Activated naive CD8-positive, alpha-beta T cell treated with anti-CD3 and anti-CD28 coated beads for 36 hours (primary cell): ENCODE measurements at regions not wholly inside any gene's neighbourhood (a gene's known extent, or its start where the extent isn't known, plus 50 kb on each side); places are given as distances from the start of the nearest gene placed in this dataset.

Source experiments
- DNase-seq: peaks from one replicate; pipeline ENCODE4 v3.0.0; 2021
- H3K27ac Mint-ChIP-seq: one replicate; pipeline ENCODE4 v1.8.0; 2022; ENCODE audit warnings: mild to moderate bottlenecking, moderate library complexity, mixed read lengths
- H3K27me3 Mint-ChIP-seq: one replicate; pipeline ENCODE4 v1.8.0; 2022; ENCODE audit warnings: mild to moderate bottlenecking, mixed read lengths
- H3K36me3 Mint-ChIP-seq: one replicate; pipeline ENCODE4 v1.8.0; 2021; ENCODE audit warnings: mild to moderate bottlenecking, mixed read lengths
- H3K4me1 Mint-ChIP-seq: one replicate; pipeline ENCODE4 v1.8.0; 2021; ENCODE audit warnings: mixed read lengths
- H3K4me3 Mint-ChIP-seq: one replicate; pipeline ENCODE4 v1.8.0; 2022; ENCODE audit warnings: mild to moderate bottlenecking, moderate library complexity, mixed read lengths
- H3K9me3 Mint-ChIP-seq: one replicate; pipeline ENCODE4 v1.8.0; 2022; ENCODE audit warnings: mixed read lengths

DNA sequence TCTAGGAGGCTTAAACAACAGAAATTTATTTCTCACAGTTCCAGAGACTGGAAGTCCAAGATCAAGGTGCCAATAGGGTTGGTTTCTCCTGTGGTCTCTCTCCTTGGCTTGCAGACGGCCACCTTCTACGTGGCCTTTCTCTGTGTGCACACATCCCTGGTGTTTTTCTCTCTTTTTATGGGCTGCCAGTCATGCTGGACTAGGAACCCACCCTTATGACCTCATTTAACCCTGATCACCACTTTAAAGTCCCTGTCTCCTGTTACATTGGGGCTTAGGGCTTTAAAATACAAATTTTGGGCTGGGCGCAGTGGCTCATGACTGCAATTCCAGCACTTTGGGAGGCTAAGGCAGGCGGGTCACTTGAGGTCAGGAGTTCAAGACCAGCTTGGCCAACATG is 157.1 kb downstream of the TLE1 start:
- Mint-ChIP-seq H3K27ac (no peak overlapping the region), H3K4me1 (no peaks in the 10 kb centered on the region), H3K9me3 (no peaks in the 10 kb centered on the region), H3K4me3 (no peak overlapping the region), H3K36me3 (no peaks in the 10 kb centered on the region), H3K27me3 (no peaks in the 10 kb centered on the region)
- no peak for DNase-seq

DNA sequence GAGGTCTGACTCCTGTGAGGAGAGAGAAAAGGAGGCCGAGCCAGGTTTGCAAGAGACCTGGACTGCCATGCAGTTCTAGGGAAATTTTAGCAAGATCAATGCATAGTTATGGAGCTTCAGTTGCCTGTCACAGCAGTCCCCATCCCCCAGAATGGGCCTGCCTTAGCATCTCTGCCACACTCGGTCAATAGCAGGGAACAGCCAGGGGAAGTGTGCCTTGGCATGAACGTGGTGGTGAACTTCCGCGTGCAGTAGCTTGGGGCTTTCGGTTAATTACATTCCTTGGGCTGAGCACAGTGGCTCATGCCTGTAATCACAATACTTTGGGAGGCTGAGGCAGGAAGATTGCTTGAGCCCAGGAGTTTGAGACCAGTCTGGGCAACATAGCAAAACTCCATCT is 157.8 kb downstream of the TLE1 start:
- Mint-ChIP-seq H3K27me3 (peaks cover 4% of the 10 kb centered on the region), H3K36me3 (no peaks in the 10 kb centered on the region), H3K4me3 (no peak overlapping the region), H3K4me1 (no peaks in the 10 kb centered on the region), H3K9me3 (no peaks in the 10 kb centered on the region), H3K27ac (no peak overlapping the region)
- no peak for DNase-seq

DNA sequence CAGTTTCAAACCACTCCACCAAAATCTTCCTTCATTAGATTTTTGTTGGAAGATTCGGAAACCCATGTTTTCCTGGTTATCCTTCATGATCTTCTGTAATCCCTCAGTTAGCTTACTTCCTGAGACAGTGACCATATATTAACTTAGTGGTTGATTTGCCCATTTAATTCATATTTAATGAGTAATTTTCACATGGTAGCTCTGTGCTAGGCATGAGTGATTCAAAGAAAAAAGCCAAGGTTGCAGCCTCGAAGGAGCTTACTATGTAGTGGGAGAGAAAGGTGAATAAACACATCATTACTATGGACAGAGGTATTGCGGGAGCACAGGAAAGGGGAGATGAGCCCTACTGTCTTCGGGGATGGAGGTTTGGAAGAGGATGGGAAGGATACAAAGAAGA is 158.5 kb downstream of the TLE1 start:
- no peaks in the 10 kb centered on the region for H3K36me3 Mint-ChIP-seq
- no peak overlapping the region for H3K4me3 Mint-ChIP-seq
- H3K4me1 Mint-ChIP-seq, result no peaks in the 10 kb centered on the region
- H3K27ac Mint-ChIP-seq, result no peak overlapping the region
- peaks cover 5% of the 10 kb centered on the region for H3K27me3 Mint-ChIP-seq
- no peaks in the 10 kb centered on the region for H3K9me3 Mint-ChIP-seq
- DNase-seq, result no peak

DNA sequence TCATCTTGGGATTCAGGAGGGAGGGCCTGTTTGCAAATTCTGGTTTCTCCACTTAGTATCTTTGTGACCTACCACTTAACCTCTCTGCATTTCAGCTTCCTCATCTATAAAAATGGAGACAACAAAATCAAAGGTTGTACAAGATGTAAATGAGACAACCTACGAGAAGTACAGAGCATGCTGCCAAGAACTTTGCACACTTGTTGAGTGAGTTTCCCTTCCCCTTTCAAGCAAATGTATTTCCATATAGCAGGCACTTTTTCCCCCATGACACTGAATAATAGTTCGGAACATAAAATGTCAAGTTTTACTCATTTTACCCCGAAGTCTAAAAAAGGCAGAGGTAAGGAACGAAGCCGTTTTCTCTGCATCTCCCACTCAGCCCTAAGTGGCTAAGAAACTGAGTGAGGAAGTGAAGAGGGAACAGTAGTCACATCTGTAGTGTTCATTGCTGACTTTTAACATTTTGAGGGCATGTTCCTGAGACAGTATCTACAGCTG is 159.0 kb downstream of the TLE1 start:
- Mint-ChIP-seq H3K27ac (no peak overlapping the region), H3K4me1 (no peaks in the 10 kb centered on the region), H3K27me3 (peaks cover 5% of the 10 kb centered on the region), H3K36me3 (no peaks in the 10 kb centered on the region), H3K4me3 (no peak overlapping the region), H3K9me3 (no peaks in the 10 kb centered on the region)
- no peak for DNase-seq

DNA sequence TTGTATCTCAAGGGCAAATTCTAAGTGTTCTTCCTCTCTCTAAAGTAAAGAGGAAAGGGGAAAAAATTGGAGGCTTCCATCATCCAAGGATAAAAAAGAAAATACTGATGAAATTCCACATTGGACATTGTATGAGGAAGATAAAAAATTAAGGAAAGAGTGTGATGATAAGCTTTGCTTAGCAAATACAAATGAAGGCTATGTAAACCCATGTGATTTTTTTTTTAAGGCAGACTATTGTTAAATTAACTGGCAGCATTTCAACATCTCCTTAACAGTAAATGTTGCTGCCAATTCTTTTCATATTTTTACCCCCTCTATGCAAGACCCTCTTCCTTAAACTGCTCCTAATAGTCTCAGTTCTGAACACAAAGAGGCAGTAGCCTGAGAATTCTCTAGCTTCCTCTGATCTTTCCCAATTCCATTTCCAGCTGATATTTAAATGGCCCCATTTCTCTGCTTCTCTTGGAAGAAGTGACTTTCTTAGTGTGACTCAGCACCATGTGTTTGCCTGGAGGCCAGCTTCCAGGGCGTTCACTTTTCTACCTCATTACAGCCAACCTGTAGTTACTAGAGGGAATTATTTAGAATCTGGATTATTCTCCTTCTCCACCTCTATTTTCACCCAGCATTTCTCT is 159.7 kb downstream of the TLE1 start:
- Mint-ChIP-seq H3K27me3 (peaks cover 5% of the 10 kb centered on the region), H3K4me3 (no peak overlapping the region), H3K9me3 (no peaks in the 10 kb centered on the region), H3K4me1 (no peaks in the 10 kb centered on the region), H3K36me3 (no peaks in the 10 kb centered on the region), H3K27ac (no peak overlapping the region)
- DNase-seq, result no peak

DNA sequence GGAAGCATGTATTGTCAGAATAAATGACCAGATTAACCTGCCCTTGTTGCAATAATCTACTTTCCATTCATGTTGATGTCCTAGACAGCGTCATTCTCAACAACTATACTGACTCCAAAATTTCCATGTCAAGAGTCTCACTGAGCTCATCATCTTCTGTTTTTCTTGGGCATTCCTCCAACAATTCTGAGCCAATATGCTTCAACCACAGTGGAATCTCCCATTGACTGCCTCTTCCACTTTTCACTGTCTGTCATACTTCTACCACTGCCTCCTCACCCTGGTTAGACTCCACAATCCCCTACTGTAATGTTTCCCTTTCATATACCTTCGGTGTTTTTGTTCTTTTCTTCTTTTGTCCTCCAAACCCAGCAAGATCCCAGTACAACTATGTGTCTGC is 162.8 kb downstream of the TLE1 start:
- Mint-ChIP-seq H3K9me3 (no peaks in the 10 kb centered on the region), H3K27me3 (peaks cover 5% of the 10 kb centered on the region), H3K4me3 (no peak overlapping the region), H3K4me1 (no peaks in the 10 kb centered on the region), H3K27ac (no peak overlapping the region), H3K36me3 (no peaks in the 10 kb centered on the region)
- DNase-seq, result no peak

DNA sequence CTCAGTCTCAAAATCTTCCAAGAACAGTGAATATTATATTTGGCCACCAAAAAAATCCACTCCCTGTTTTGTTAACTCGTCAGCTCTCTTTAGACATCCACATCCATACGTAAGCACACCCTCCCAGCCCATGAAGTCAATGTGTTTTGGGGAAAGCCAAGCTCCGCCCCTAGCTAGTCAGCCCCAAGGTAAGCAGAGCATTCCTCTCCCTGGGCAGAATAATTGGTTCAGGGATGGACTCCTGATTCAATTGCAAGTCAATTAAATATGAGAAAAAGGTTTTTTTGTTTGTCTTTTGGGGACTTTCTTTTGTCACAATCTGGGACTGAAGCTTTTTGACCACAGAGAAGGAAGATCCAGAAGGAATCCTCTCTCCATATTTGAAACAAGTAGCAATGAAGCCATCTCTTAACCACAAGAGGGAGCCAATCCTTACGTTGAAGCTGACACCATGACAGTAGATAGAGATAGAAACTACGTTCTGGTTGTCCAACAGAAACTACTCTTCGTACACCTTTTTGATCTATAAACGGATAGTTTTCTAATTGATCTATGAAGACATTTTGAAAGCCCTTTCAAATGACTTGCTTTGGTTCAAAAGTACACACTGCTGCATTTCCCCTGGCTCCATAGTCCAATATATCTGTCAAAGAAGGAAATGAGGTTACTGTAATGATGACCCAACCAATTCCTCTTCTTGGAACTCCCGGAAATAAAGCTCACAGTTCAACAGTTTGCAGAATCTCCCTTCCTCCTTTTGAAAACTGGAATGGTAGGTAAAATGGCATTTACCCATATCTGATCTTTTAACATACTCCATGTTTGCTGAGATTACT is 166.4 kb downstream of the TLE1 start:
- no peaks in the 10 kb centered on the region for H3K36me3 Mint-ChIP-seq
- H3K4me1 Mint-ChIP-seq, result no peaks in the 10 kb centered on the region
- no peak for DNase-seq
- no peaks in the 10 kb centered on the region for H3K9me3 Mint-ChIP-seq
- no peak overlapping the region for H3K27ac Mint-ChIP-seq
- H3K4me3 Mint-ChIP-seq, result no peak overlapping the region
- H3K27me3 Mint-ChIP-seq, result peaks cover 5% of the 10 kb centered on the region

DNA sequence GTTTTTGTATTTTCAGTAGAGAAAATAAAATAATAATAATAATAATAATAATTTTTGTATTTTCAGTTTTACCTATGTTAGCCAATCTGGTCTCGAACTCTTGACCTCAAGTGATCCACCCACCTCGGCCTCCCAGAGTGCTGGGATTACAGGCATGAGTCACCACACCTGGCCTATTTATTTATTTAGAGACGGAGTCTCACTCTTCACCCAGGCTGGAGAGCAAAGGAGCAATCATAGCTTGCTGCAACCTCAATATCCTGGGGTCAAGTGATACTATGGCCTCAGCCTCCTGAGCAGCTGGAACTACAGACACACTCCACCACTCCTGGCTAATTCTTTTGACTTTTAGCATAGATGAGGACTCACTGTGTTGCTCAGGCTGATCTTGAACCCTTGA is 167.5 kb downstream of the TLE1 start:
- H3K9me3 Mint-ChIP-seq, result no peaks in the 10 kb centered on the region
- no peaks in the 10 kb centered on the region for H3K36me3 Mint-ChIP-seq
- H3K4me3 Mint-ChIP-seq, result no peak overlapping the region

DNA sequence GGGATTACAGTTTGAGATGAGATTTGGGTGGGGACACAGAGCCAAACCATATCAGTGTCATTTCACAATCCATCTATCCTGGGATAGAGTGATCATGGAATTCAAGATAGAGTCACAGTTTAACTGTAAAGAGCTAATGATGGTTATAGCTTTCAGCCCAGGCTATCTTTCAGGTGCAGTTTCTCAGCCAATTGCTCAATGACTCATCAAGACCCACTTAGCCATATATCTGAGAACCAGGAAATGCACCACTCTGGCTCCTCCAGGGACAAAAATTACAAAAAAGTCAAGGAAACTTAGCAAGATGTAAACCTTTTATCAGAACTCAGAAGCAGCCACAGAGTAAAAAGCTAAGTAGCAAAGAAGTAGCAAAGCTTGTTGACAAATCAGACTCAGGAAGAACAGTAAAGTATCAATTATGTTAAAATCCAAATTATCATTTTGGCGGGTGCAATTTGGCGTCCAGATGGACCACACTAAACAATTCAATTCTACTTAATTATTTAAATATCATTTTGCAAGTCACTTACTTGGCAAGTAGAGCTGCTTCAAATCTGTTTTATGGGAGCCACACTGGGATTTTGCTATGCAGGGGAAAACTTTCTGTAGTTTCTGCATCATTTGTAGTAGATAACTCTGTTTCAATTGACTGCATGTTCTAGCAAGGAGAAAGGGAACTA is 169.4 kb downstream of the TLE1 start:
- no peaks in the 10 kb centered on the region for H3K27me3 Mint-ChIP-seq
- no peaks in the 10 kb centered on the region for H3K4me1 Mint-ChIP-seq
- no peaks in the 10 kb centered on the region for H3K9me3 Mint-ChIP-seq

More for the DNA sequence above, 167.5 kb downstream of the TLE1 start:
- H3K4me1 Mint-ChIP-seq, result no peaks in the 10 kb centered on the region
- peaks cover 5% of the 10 kb centered on the region for H3K27me3 Mint-ChIP-seq
- no peak overlapping the region for H3K27ac Mint-ChIP-seq
- no peak for DNase-seq

DNA sequence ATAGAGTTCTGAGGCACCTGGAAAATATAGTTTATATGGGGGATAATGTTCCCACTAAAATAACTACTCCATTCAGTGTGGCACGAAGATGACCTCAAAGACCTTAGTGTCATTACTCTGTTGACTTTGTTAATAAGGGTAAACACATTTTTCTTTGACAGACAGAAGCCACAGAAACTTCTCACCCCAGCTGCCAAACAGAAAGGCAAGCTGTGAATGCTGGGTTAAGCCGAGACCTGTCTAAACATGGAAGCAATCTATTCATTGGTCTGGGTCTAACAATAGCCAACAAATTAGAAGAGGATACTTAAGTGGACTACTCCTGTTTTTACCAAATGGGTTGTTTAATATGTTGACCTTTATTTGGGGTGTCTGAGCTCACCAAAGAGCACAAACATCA is 171.4 kb downstream of the TLE1 start:
- Mint-ChIP-seq H3K36me3 (no peaks in the 10 kb centered on the region), H3K9me3 (no peaks in the 10 kb centered on the region), H3K27ac (no peak overlapping the region), H3K4me1 (no peaks in the 10 kb centered on the region), H3K27me3 (no peaks in the 10 kb centered on the region), H3K4me3 (no peak overlapping the region)
- DNase-seq, result no peak

More for the DNA sequence above, 169.4 kb downstream of the TLE1 start:
- no peak overlapping the region for H3K27ac Mint-ChIP-seq
- H3K36me3 Mint-ChIP-seq, result no peaks in the 10 kb centered on the region
- no peak overlapping the region for H3K4me3 Mint-ChIP-seq
- DNase-seq, result no peak

DNA sequence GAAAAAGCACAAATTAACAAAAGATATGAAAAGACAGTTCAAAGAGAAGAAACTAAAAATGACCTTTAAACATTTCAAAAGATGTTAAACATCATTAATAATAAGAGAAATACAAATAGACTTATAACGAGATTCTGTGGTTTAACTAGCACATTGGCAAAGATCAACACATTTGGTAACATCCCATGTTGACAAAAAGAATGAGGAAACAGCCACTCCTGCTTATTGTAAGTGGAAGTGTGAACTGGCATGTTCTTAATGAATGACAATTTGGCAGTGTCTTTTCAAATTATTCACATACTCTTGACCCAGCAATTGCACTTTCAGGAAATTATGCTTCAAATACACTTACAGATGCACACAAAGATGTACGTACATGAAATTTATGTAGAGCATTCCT is 176.3 kb downstream of the TLE1 start:
- H3K36me3 Mint-ChIP-seq, result no peaks in the 10 kb centered on the region
- H3K4me1 Mint-ChIP-seq, result no peaks in the 10 kb centered on the region
- H3K4me3 Mint-ChIP-seq, result no peak overlapping the region
- H3K27ac Mint-ChIP-seq, result no peak overlapping the region
- H3K27me3 Mint-ChIP-seq, result peaks cover 11% of the 10 kb centered on the region
- DNase-seq, result no peak
- H3K9me3 Mint-ChIP-seq, result no peaks in the 10 kb centered on the region

DNA sequence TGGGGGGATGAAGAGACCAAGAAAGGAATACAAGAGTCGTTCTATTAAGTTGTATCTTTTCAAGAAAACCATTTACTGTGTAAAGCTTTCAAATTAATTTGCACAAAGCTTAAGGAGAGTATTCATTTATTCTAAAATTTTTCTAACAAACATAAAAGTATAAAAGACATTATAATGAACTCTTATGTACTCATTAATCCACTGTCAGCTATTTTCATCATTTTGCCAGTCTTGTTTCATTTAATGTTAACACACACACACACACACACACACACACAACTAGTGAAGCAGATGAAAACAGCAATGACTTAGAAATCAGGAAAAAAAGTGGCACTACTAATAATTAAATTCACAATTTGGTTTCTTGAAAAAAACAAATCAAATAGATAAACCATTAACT is 176.7 kb downstream of the TLE1 start:
- Mint-ChIP-seq H3K27ac (no peak overlapping the region), H3K27me3 (peaks cover 11% of the 10 kb centered on the region), H3K36me3 (no peaks in the 10 kb centered on the region), H3K4me3 (no peak overlapping the region), H3K9me3 (no peaks in the 10 kb centered on the region), H3K4me1 (no peaks in the 10 kb centered on the region)
- no peak for DNase-seq

DNA sequence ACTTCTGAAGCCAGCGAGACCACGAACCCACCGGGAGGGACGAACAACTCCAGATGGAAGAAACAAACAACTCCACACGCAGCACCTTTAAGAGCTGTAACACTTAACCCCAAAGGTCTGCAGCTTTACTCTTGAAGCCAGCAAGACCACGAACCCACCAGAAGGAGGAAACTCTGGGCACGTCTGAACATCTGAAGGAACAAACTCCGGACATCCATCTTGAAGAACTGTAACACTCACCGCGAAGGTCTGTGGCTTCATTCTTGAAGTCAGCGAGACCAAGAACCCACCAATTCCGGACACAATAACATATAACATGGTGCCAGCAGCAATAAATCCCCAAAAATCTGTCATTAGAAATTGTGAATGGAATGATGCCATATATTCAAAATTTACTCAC is 180.9 kb downstream of the TLE1 start:
- Mint-ChIP-seq H3K4me3 (no peak overlapping the region), H3K27me3 (peaks cover 11% of the 10 kb centered on the region), H3K4me1 (no peaks in the 10 kb centered on the region), H3K36me3 (no peaks in the 10 kb centered on the region), H3K9me3 (no peaks in the 10 kb centered on the region), H3K27ac (no peak overlapping the region)
- no peak for DNase-seq

DNA sequence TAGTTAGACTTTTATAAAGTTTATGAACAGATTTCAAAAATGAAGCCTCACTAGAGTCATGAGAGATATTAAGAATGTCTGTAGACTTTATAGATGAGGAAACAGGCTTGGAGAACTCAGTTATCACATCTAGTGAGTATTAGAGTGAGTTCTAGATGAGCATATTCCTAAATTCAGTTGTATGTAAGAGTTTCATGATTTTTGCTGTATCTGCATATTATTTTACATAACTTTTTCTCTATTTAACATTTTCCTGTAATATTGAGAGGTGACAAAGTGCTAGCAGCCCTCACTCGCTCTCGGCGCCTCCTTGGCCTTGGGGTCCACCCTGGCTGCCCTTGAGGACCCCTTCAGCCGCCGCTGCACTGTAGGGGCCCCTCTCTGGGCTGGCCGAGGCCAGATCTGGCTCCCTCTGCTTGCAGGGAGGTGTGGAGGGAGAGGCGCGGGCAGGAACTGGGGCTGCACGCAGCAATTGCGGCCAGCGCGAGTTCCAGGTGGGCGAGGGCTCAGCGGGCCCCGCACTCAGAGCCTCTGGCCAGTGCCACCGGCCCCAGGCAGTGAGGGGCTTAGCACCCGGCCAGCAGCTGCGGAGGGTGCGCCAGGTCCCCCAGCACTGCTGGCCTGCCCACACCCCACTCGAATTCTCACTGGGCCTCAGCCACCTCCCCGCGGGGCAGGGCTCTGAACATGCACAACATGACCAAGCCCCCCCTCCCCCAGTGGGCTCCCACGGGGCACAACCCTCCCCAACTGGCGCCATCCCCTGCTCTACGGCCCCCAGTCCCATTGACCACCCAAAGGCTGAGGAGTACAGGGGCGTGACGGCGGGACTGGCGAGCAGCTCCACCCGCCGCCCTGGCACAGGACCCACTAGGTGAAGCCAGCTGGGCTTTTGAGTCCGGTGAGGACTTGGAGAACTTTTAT is 182.1 kb downstream of the TLE1 start:
- Mint-ChIP-seq H3K4me1 (no peaks in the 10 kb centered on the region), H3K27ac (no peak overlapping the region)

DNA sequence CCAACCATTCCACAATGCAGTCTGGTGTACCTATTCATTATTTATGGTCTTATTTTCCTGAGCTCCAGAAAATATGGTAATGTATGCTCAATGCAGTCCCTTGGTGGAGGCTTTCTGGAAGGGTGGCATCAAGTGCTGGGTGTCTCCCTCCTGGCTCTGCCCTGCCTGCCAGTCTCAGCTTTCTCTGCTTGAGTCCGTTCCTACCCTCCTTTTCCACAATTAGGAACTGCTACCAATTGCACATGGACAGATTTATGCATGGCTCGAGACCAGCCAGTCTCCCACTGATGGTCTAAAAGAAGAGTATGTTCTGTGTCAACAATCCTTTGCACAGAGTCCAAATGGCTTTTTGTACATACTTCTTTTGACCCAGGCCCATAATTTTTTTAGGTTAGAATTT is 189.8 kb downstream of the TLE1 start:
- H3K4me3 Mint-ChIP-seq, result no peak overlapping the region
- H3K27ac Mint-ChIP-seq, result no peak overlapping the region
- H3K36me3 Mint-ChIP-seq, result no peaks in the 10 kb centered on the region
- no peaks in the 10 kb centered on the region for H3K9me3 Mint-ChIP-seq
- no peak for DNase-seq
- H3K27me3 Mint-ChIP-seq, result no peaks in the 10 kb centered on the region
- no peaks in the 10 kb centered on the region for H3K4me1 Mint-ChIP-seq

More for the DNA sequence above, 182.1 kb downstream of the TLE1 start:
- Mint-ChIP-seq H3K36me3 (no peaks in the 10 kb centered on the region), H3K9me3 (no peaks in the 10 kb centered on the region), H3K27me3 (peaks cover 11% of the 10 kb centered on the region), H3K4me3 (no peak overlapping the region)
- no peak for DNase-seq
